Fibroblast of lung (primary cell): ENCODE measurements at regions not wholly inside any gene's neighbourhood (a gene's known extent, or its start where the extent isn't known, plus 50 kb on each side); places are given as distances from the start of the nearest gene placed in this dataset.
A peak's percentile ranks its signal among the peaks of the same experiment; 100 is the strongest.

Experiments used
- DNase-seq, 2 donors: peaks; one replicate each; pipeline versions ENCODE4 v3.0.0 to v3.0.0-alpha.2; 2010; ENCODE audit warnings: low read depth in 2 of 2
- H2AFZ ChIP-seq: 2 replicates; pipeline ENCODE4 v1.5.1; 2012; ENCODE audit warnings: low read length, control low read depth, inconsistent platforms
- H3K27ac ChIP-seq: 2 replicates; pipeline ENCODE4 v1.5.1; 2011; ENCODE audit warnings: low read length, control low read depth; ENCODE audit not compliant: insufficient read depth
- H3K27me3 ChIP-seq: 2 replicates; pipeline ENCODE4 v1.5.1; 2011; ENCODE audit warnings: mild to moderate bottlenecking, low read length; ENCODE audit not compliant: control insufficient read depth, insufficient read depth
- H3K36me3 ChIP-seq: 2 replicates; pipeline ENCODE4 v1.5.1; 2011; ENCODE audit warnings: low read length; ENCODE audit not compliant: control insufficient read depth, insufficient read depth
- H3K4me1 ChIP-seq: 2 replicates; pipeline ENCODE4 v1.5.1; 2011; ENCODE audit warnings: low read length; ENCODE audit not compliant: control insufficient read depth, insufficient read depth; ENCODE audit errors: extremely low read depth
- H3K4me2 ChIP-seq: 2 replicates; pipeline ENCODE4 v1.5.1; 2011; ENCODE audit warnings: low read length, control low read depth; ENCODE audit not compliant: insufficient read depth; ENCODE audit errors: extremely low read depth
- H3K4me3 ChIP-seq, 4 experiments: fragments of 200-600 bp in 1 of 4; sonication (generic) in 1 of 4; replicated peaks in 1 of 4; 2 replicates each; pipeline ENCODE4 v1.5.1; 2011 to 2016; ENCODE audit warnings: low read length in 4 of 4, low read depth in 3 of 4, mild to moderate bottlenecking in 3 of 4, control low read depth in 2 of 4, inconsistent platforms in 1 of 4, mixed read lengths in 1 of 4; ENCODE audit not compliant: insufficient read depth in 1 of 4; ENCODE audit errors: control extremely low read depth in 1 of 4
- H3K79me2 ChIP-seq: 2 replicates; pipeline ENCODE4 v1.5.1; 2012; ENCODE audit warnings: mild to moderate bottlenecking, low read length, inconsistent platforms; ENCODE audit not compliant: control insufficient read depth, insufficient read depth
- H3K9ac ChIP-seq: 2 replicates; pipeline ENCODE4 v1.5.1; 2011; ENCODE audit warnings: mild to moderate bottlenecking, low read length, control low read depth; ENCODE audit not compliant: insufficient read depth
- H3K9me3 ChIP-seq: 2 replicates; pipeline ENCODE4 v1.5.1; 2012; ENCODE audit warnings: low read depth, low read length; ENCODE audit not compliant: control insufficient read depth, insufficient read depth
- H4K20me1 ChIP-seq: 2 replicates; pipeline ENCODE4 v1.5.1; 2011; ENCODE audit warnings: low read length; ENCODE audit not compliant: control insufficient read depth, insufficient read depth; ENCODE audit errors: extremely low read depth
- CTCF ChIP-seq, 2 donors: IDR thresholded peaks in 1 of 2; conservative IDR thresholded peaks in 1 of 2; 1 replicate in 1 of 2; 2 replicates in 1 of 2; pipeline ENCODE4 v1.5.1; 2011 to 2012; ENCODE audit warnings: low read length in 2 of 2, control low read depth in 1 of 2, inconsistent platforms in 1 of 2, low read depth in 1 of 2, mild to moderate bottlenecking in 1 of 2
- EZH2 ChIP-seq: IDR thresholded peaks from 2 replicates; pipeline ENCODE4 v1.5.1; 2012; ENCODE audit warnings: low read length, control low read depth, mild to moderate bottlenecking; ENCODE audit errors: missing control alignments

DNA sequence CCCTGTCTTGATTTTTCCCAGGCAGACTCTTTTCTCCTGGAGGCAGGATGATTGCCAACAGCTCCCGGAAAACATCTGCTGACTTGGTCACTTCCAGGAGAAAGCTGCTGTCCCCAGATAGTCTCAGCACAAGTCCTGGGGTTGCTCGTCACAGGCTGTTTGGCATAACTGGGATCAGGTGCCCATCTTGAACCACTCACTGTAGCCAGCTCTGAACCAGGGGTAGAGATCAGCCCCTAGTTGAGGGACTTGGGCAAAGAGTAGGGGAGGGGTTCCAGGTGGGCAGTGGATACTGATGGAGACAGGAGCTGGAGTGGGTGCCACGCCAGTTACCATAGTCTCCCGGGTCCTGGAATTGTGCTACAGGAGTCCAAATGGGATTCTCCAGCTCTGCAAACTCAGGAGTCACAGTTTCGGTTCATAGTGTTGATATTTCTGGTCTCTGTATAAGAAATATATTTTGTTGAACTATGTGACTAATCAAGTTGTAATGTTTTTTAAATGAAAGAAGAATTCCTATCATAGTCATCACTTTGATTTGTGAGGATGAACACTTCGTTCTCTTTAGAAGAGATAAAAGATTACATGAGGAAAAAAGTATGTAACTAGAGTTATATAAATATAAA, 1154.5 kb downstream of the AACS start:
- H4K20me1 ChIP-seq, result no peaks in the 10 kb centered on the region
- H3K4me2 ChIP-seq, result no peak overlapping the region
- no peaks in the 10 kb centered on the region for H3K36me3 ChIP-seq
- no peak overlapping the region for H3K4me3 ChIP-seq
- H3K79me2 ChIP-seq, result no peaks in the 10 kb centered on the region
- TF ChIP-seq EZH2, result no peak
- TF ChIP-seq CTCF (conservative IDR thresholded peaks at IDR 0.05 in 1 of 2, IDR thresholded peaks at IDR 0.05 in 1 of 2; ENCODE audit: low read depth in 1 of 2, low read length in 2 of 2), result no peak
- DNase-seq, result peak in 1 of 2 donors; percentile 21
- no peaks in the 10 kb centered on the region for H3K4me1 ChIP-seq
- H3K9ac ChIP-seq, result no peak overlapping the region
- H3K27ac ChIP-seq, result no peak overlapping the region
- no peaks in the 10 kb centered on the region for H3K27me3 ChIP-seq
- no peaks in the 10 kb centered on the region for H3K9me3 ChIP-seq
- H2AFZ ChIP-seq, result no peak overlapping the region

GRCh38 chr12:126224032-126224431, 1158.8 kb downstream of the AACS start:
- Histone ChIP-seq H3K4me1 (no peaks in the 10 kb centered on the region), H3K79me2 (no peaks in the 10 kb centered on the region), H3K36me3 (no peaks in the 10 kb centered on the region), H3K4me2 (no peak overlapping the region), H3K27ac (no peak overlapping the region), H3K9me3 (no peaks in the 10 kb centered on the region), H2AFZ (no peak overlapping the region), H3K27me3 (no peaks in the 10 kb centered on the region), H3K4me3 (no peak overlapping the region), H3K9ac (no peak overlapping the region), H4K20me1 (no peaks in the 10 kb centered on the region)
- no peak for TF ChIP-seq EZH2
- no peak for TF ChIP-seq CTCF (conservative IDR thresholded peaks at IDR 0.05 in 1 of 2, IDR thresholded peaks at IDR 0.05 in 1 of 2; ENCODE audit: low read depth in 1 of 2, low read length in 2 of 2)
- no peak for DNase-seq

DNA sequence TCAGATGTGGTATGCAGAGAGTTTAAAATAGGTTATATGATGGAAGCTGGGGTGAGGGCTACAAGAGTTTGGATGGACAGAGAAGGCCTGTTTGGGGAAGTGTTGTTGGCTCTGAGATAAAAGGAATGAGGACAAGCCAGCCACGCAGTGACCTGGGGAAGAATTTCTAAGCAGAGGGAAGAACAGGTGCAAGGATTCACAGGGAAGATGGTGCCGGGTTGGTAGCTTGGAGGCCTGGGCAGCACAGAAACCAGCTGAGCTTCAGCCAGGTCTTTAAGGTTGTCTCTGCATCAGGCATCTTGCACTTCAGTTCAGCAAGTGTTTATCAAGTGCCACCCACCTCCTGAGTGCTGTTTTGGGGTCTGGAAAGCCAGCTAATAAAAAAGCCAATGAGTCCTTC, 1163.7 kb downstream of the AACS start:
- H2AFZ ChIP-seq, result no peak overlapping the region
- no peaks in the 10 kb centered on the region for H3K36me3 ChIP-seq
- H3K27me3 ChIP-seq, result no peaks in the 10 kb centered on the region
- H3K4me2 ChIP-seq, result no peak overlapping the region
- no peaks in the 10 kb centered on the region for H3K9me3 ChIP-seq
- H3K79me2 ChIP-seq, result no peaks in the 10 kb centered on the region
- H3K9ac ChIP-seq, result no peak overlapping the region
- H3K4me1 ChIP-seq, result no peaks in the 10 kb centered on the region
- H4K20me1 ChIP-seq, result no peaks in the 10 kb centered on the region
- TF ChIP-seq CTCF (conservative IDR thresholded peaks at IDR 0.05 in 1 of 2, IDR thresholded peaks at IDR 0.05 in 1 of 2; ENCODE audit: low read depth in 1 of 2, low read length in 2 of 2), result no peak
- TF ChIP-seq EZH2, result no peak
- no peak overlapping the region for H3K27ac ChIP-seq
- no peak overlapping the region for H3K4me3 ChIP-seq
- DNase-seq, result no peak
